Esophagus muscularis mucosa (tissue), 4 donors: ENCODE measurements at regions not wholly inside any gene's neighbourhood (a gene's known extent, or its start where the extent isn't known, plus 50 kb on each side); places are given as distances from the start of the nearest gene placed in this dataset.
"Not testable (repeated sequence)": the region's sequence is repeated elsewhere in the genome, so short reads cannot be mapped to it uniquely, and the experiment has no call there.

Experiments used
- DNase-seq: peaks from one replicate; pipeline ENCODE4 v3.0.0-alpha.2; 2017; ENCODE audit errors: extremely low spot score
- H3K27ac ChIP-seq, 4 donors: fragments of 200-600 bp; sonication (generic); replicated peaks in 1 of 4; 1 replicate in 3 of 4; 2 replicates in 1 of 4; pipeline ENCODE4 v1.5.1; 2016 to 2019; ENCODE audit warnings: mild to moderate bottlenecking in 1 of 4
- H3K27me3 ChIP-seq, 4 donors: fragments of 200-600 bp; sonication (generic); one replicate each; pipeline versions ENCODE4 v1.5.1 to v1.6.0; 2016 to 2019
- H3K36me3 ChIP-seq, 4 donors: fragments of 200-600 bp; sonication (generic); one replicate each; pipeline ENCODE4 v1.5.1; 2016 to 2019
- H3K4me1 ChIP-seq, 4 donors: fragments of 200-600 bp; sonication (generic); one replicate each; pipeline ENCODE4 v1.5.1; 2016 to 2019
- H3K4me3 ChIP-seq, 4 donors: fragments of 200-600 bp; sonication (generic); 1 replicate in 2 of 4; 2 replicates in 2 of 4; pipeline ENCODE4 v1.5.1; 2016 to 2019; ENCODE audit warnings: mild to moderate bottlenecking in 4 of 4, moderate library complexity in 1 of 4
- H3K9me3 ChIP-seq, 4 donors: fragments of 200-600 bp; sonication (generic); 1 replicate in 3 of 4; 2 replicates in 1 of 4; pipeline ENCODE4 v1.5.1; 2016 to 2019
- EP300 ChIP-seq: sonication (generic); formaldehyde crosslinking; IDR thresholded peaks from one replicate; pipeline ENCODE4 v1.6.1; 2017; ENCODE audit warnings: antibody characterized with exemption
- POLR2A ChIP-seq: fragments of 450-650 bp; IDR thresholded peaks from one replicate; pipeline ENCODE4 v1.6.1; 2017; ENCODE audit warnings: antibody characterized with exemption, moderate library complexity, mild to moderate bottlenecking, low read depth
- POLR2AphosphoS5 ChIP-seq, 2 donors: sonication (generic); formaldehyde crosslinking; IDR thresholded peaks; one replicate each; pipeline ENCODE4 v1.6.1; 2017; ENCODE audit warnings: antibody characterized with exemption in 2 of 2
- WGBS: methylation state at CpG from one replicate; pipeline ENCODE4 v1.1.5; 2018; 5-methylcytosine and 5-hydroxymethylcytosine counted together
- intact Hi-C: fragments of 100-400 bp; cut with DNase I; formaldehyde crosslinking; loops from one replicate; pipeline ENCODE4 v1.15.1; 2023
- TF ChIP-seq, protein P1 (sequence below), 3 experiments: fragments of 200-600 bp in 2 of 3; fragments of 450-650 bp in 1 of 3; sonication (generic) in 2 of 3; IDR thresholded peaks; one replicate each; pipeline ENCODE4 v1.5.1; 2017 to 2019; ENCODE audit warnings: antibody characterized with exemption in 3 of 3, mild to moderate bottlenecking in 2 of 3, moderate library complexity in 1 of 3

DNA sequence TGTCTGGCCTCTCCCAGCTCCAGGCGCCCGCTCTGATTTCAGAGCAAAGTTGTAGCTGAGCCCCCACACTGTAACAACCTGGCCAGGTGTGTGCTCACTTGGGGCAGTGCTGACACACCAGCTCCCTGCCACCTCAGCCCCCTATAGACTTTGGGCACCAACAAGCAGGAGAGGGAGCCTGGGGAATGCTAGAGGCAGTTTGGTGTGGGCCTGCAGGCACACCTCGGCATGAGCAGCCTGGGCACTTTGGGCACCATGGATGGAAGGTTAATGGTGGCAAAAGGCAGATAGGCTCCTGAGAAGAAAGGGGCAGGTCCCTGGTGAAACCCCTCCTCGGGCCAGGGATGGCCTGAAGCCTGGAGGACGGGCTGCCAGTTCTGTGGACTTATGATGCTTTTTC is 212.7 kb upstream of the GNAI1 start:
- 80% methylated on average over 1 of the region's 5 CpGs for WGBS

DNA sequence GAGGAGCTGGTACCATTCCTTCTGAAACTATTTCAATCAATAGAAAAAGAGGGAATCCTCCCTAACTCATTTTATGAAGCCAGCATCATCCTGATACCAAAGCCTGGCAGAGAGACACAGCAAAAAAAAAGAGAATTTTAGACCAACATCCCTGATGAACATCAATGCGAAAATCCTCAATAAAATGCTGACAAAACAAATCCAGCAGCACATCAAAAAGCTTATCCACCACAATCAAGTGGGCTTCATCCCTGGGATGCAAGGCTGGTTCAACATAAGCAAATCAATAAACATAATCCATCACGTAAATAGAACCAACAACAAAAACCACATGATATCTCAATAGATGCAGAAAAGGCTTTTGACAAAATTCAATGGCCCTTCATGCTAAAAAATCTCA is 216.0 kb upstream of the GNAI1 start:
- DNase-seq, H3K4me3 ChIP-seq, H3K27ac ChIP-seq, intact Hi-C loops, H3K27me3 ChIP-seq, H3K9me3 ChIP-seq, H3K4me1 ChIP-seq, H3K36me3 ChIP-seq: not testable (repeated sequence)
- 89% methylated on average over 2 of the region's 2 CpGs for WGBS

More for the DNA sequence above, 212.7 kb upstream of the GNAI1 start:
- TF ChIP-seq, protein P1, sequence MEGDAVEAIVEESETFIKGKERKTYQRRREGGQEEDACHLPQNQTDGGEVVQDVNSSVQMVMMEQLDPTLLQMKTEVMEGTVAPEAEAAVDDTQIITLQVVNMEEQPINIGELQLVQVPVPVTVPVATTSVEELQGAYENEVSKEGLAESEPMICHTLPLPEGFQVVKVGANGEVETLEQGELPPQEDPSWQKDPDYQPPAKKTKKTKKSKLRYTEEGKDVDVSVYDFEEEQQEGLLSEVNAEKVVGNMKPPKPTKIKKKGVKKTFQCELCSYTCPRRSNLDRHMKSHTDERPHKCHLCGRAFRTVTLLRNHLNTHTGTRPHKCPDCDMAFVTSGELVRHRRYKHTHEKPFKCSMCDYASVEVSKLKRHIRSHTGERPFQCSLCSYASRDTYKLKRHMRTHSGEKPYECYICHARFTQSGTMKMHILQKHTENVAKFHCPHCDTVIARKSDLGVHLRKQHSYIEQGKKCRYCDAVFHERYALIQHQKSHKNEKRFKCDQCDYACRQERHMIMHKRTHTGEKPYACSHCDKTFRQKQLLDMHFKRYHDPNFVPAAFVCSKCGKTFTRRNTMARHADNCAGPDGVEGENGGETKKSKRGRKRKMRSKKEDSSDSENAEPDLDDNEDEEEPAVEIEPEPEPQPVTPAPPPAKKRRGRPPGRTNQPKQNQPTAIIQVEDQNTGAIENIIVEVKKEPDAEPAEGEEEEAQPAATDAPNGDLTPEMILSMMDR (IDR thresholded peaks at IDR 0.05): no peak
- no peak for TF ChIP-seq EP300
- TF ChIP-seq POLR2AphosphoS5 (IDR thresholded peaks at IDR 0.05): no peak
- no peak for TF ChIP-seq POLR2A
- no peaks in the 10 kb centered on the region for H3K4me1 ChIP-seq
- no peaks in the 10 kb centered on the region for H3K27me3 ChIP-seq
- H3K36me3 ChIP-seq: no peaks in the 10 kb centered on the region
- no peaks in the 10 kb centered on the region for H3K9me3 ChIP-seq
- DNase-seq: no peak
- no peak overlapping the region for H3K27ac ChIP-seq
- intact Hi-C loops: no loop called here
- H3K4me3 ChIP-seq: no peak overlapping the region

DNA sequence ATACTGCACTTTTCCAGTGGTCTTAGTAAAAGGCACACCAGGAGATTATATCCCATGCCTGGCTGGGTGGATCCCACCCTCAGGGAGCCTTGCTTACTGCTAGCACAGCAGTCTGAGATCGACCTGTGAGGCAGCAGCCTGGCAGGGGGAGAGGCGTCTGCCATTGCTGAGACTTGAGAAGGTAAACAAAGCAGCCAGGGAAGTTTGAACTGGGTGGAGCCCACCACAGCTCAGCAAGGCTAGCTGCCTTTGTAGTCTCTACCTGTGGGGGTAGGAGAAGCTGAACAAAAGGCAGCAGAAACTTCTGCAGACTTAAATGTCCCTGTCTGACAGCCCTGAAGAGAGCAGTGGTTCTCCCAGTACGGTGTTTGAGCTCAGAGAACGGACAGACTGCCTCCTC is 219.3 kb upstream of the GNAI1 start:
- H3K9me3 ChIP-seq, H3K36me3 ChIP-seq, H3K4me3 ChIP-seq, intact Hi-C loops, DNase-seq, H3K27ac ChIP-seq, H3K4me1 ChIP-seq, H3K27me3 ChIP-seq: not testable (repeated sequence)
- no CpG with 5 or more reads among the region's 4 CpGs for WGBS

DNA sequence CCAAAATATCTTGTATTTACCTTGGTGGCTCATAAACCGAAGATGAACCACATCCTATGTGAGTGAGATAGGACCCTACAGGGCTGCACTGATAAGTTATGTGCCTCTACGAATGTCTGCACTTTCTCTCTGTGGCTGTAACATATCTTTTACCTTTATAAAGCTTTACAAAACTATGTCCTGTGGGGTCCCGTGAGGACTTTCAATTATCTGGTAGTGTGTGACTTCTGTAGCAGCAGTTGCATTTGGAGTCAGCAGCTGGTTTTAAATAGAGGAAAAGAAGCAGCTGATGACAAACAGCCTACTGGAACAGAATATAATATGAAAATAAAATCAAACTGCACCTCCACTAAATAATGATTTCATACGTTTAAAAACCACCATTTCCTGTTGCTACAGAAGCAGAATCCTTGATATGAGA is 222.4 kb upstream of the GNAI1 start:
- 30% methylated on average over 4 of the region's 4 CpGs for WGBS
- no peaks in the 10 kb centered on the region for H3K36me3 ChIP-seq
- no peak for DNase-seq
- intact Hi-C loops: no loop called here
- no peak overlapping the region for H3K27ac ChIP-seq
- no peaks in the 10 kb centered on the region for H3K4me1 ChIP-seq
- TF ChIP-seq POLR2AphosphoS5 (IDR thresholded peaks at IDR 0.05): no peak
- TF ChIP-seq POLR2A: no peak
- no peak overlapping the region for H3K4me3 ChIP-seq
- H3K9me3 ChIP-seq: peaks cover 0 to 9% (median 3%) of the 10 kb centered on the region in 4 donors
- H3K27me3 ChIP-seq: no peaks in the 10 kb centered on the region

DNA sequence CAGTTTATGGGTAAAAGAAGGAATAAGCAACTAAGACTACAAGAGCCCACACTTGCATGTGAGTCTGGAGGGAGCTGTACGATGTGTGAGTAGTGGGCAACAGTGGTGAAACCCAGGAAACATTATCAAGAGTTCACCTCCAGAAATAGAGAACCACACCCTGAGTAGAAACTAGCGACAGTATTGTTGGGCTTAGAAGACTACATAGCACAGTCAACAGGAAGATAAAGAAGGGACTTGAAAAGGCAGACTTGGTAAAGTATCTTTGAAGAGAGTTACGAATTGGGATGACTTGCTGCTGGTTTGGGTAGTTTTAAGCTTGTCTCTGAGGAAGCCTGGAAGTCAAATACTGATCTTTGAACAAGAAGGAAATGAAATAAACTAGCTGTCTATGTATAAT is 223.2 kb upstream of the GNAI1 start:
- no peaks in the 10 kb centered on the region for H3K27me3 ChIP-seq
- TF ChIP-seq EP300 (no peak), POLR2AphosphoS5 (IDR thresholded peaks at IDR 0.05) (no peak), POLR2A (no peak)
- TF ChIP-seq, protein P1 (IDR thresholded peaks at IDR 0.05): no peak
- H3K27ac ChIP-seq: no peak overlapping the region
- H3K4me1 ChIP-seq: no peaks in the 10 kb centered on the region
- DNase-seq: no peak
- H3K36me3 ChIP-seq: no peaks in the 10 kb centered on the region
- peaks cover 0 to 9% (median 3%) of the 10 kb centered on the region in 4 donors for H3K9me3 ChIP-seq
- intact Hi-C loops: no loop called here
- no peak overlapping the region for H3K4me3 ChIP-seq
- 76% methylated on average over 3 of the region's 3 CpGs for WGBS

DNA sequence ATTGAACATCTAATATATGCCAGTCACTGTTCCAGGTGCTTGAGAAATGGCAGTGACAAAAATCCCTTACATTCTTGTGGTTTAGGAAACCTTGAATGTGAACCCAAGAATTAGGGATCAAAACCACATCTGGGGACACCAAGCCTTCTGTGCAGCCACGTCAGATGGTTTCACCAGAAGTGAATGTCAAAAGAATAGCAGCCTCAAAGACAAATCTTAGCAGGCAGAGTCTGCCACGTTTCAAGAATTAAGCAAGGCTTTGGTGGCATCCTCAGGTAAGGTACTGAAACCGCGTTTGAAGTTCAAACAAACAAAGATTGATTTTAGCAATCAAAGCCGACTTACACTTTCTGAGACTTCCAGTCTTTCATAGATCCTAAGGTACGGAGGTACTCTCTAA is 225.5 kb upstream of the GNAI1 start:
- WGBS: 78% methylated on average over 6 of the region's 6 CpGs
- H3K4me1 ChIP-seq: no peaks in the 10 kb centered on the region
- H3K9me3 ChIP-seq: no peaks in the 10 kb centered on the region
- no peaks in the 10 kb centered on the region for H3K36me3 ChIP-seq
- TF ChIP-seq POLR2A (no peak), POLR2AphosphoS5 (IDR thresholded peaks at IDR 0.05) (no peak), EP300 (no peak)
- TF ChIP-seq, protein P1 (IDR thresholded peaks at IDR 0.05): no peak
- no peak for DNase-seq
- H3K27me3 ChIP-seq: no peaks in the 10 kb centered on the region
- no peak overlapping the region for H3K4me3 ChIP-seq
- no peak overlapping the region for H3K27ac ChIP-seq
- intact Hi-C loops: no loop called here
